Islet precursor cell (in vitro differentiated cells): ENCODE measurements at regions not wholly inside any gene's neighbourhood (a gene's known extent, or its start where the extent isn't known, plus 50 kb on each side); places are given as distances from the start of the nearest gene placed in this dataset.
A peak's percentile ranks its signal among the peaks of the same experiment; 100 is the strongest.
"Not testable (repeated sequence)": the region's sequence is repeated elsewhere in the genome, so short reads cannot be mapped to it uniquely, and the experiment has no call there.

Source experiments
- DNase-seq: peaks from one replicate; pipeline ENCODE4 v3.0.0-alpha.2; 2018

DNA sequence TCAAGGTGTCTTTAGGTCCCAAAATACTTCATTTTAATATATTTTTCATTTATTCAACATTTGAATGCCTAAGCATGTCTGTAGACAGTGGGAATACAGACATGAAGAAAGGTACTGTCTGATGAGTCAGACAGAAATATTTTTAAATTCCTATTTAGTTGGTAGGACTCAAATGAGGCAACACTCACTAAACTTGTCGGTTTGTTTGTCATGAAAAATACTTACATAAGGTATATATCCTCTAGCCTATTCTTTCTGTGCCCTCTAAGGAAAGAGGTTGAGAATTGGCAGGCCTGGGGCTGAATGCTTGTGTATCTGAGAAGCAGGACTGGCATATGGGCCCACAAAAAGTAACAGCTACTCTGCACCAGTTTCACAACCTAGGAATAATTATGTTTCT is 423.6 kb upstream of the MDFIC2 start:
- no peak for DNase-seq

DNA sequence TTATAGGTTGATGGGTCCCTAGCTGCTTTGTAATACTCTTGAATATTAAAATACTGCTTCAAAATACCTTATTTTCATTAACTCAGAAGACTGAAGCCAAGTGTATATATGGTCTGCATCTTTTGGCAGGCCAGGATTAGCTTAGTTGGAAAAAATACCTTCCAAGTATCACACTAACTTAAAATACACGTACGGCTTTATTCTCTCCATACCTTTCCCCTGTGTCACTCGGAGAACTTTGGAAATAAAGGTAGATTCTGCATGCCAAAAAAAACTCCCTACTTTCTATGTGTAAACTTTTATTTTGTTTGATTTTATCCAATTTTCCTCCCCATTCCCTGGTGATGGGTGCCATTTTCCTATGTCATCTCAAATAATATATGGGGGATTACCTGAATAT is 422.3 kb upstream of the MDFIC2 start:
- no peak for DNase-seq

DNA sequence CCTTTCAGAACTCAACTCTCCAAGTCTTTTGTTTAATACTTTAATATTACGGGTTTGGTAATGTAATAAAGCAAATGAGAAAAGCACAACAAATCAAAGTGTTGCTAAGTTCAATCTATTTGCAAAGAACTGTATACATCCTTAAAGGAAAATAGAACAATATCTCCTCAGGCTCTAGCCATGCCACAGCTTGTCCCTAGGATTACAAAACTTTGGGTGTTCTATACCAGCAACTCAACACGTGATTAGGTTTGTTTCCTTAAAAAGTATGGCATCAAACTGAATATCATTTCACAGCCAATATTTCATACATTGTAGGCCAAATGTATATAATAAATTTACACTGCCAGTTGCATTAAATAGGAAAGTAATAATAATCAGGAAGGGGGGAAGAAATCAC is 418.6 kb upstream of the MDFIC2 start:
- DNase-seq = no peak

DNA sequence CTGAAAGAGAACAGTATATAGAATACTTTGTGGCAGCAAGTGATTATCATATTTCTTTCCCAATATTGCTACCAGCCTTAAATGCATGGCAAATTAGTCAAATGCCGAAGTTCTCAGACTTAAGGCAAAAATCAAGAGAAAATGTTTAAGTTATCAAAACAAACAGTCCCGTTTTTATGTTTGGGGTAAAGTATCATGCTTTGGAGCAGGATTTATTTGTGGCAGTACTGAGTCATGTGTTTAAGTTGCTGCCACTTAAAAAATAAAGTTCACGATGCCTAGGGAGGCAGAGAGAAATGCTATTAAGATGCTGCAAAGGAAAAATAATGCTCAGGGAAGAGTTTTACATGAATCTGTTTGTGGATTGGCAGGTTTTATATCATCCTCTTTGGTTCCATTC is 417.4 kb upstream of the MDFIC2 start:
- no peak for DNase-seq

DNA sequence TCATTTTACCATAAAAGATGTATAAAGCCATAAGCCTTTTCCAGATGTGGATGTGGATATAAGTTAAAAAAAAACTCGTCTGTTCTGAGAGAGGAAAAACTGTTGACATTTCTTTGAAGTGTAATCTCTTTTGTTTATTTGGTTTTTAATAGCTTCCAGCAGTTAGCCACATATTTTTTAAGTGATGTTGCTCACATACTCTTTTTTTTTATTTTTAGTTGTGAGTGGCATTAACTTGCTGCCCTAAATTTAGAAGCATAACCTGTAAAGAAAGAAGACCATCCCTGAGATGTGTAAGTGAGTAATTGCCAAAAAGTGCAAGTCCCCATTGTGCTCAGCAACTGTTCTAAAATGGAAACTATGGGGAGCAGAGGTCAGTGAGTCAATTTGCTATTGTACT is 415.9 kb upstream of the MDFIC2 start:
- no peak for DNase-seq

DNA sequence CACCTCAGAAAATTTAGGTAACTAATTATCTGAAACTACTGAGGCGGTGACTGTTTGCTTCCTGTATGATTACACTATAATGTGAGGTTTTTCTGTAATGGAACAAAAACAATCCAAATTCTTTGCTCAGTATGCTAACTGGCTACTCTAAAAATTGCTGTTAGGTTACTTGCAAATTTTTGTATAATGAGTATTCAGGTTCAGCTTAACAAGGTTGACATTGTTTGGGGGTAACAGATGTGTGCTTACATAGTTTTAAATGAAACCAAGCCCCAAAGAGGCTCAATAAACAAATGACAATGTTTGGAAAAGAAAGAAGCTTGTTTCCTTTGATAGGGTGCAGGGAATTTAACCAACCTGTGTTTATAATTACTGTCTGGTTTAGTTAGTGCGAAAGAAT is 414.5 kb upstream of the MDFIC2 start:
- DNase-seq = no peak

DNA sequence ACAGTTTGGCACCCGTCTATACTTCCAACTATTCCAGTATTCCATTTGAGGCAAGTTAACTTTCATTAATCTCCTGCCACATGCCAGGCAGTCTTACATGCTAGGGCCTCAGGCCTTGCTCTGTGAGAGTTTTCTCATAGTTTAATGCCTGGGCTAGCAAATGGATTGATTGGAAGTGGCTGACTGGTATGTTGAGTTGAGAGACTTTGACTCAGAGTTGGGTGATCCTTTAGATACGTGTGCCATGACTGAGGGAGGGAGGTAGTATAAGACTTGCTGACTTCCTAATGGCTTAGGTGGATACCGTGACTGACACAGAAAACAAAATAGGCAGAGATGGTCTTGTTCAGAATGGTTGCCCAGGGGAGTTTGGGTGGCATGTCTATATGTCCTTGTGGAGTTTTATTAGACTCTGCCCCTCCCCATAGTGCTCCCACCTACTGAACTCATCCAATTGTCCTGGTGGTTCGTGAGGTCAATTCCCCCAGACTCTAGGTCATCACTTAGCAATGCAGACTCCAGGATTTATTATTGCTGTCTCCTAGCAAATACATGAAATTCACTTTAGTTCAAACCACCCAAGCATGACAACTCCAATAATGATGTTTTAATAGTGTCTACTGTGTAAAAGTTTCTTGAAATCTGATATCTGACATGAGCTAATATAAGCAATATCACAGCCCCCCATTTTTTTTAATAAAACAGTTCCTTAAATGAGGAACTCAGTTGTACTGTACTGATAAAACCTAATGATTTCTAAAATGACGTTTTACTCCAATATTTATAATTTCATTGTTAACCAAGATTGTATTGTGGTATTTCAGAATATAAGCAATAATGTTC is 413.9 kb upstream of the MDFIC2 start:
- no peak for DNase-seq

DNA sequence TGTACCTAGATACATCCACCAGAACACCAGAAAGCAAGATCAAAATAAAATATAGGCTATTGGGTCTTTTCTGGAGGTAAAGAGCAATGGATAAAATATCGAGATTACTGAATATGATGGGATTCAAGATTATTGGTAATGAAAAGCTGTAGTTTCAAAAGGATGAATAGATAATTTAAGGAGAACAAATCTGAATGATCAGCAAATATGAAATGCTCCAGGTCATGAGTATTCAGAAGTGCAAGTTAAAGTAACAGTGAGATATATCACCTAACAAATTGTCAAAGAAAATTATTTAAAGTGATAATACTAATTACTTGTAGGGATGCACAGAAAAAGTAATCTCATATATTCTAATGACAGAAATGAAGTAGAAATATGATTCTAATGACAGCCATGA is 409.6 kb upstream of the MDFIC2 start:
- DNase-seq = no peak

DNA sequence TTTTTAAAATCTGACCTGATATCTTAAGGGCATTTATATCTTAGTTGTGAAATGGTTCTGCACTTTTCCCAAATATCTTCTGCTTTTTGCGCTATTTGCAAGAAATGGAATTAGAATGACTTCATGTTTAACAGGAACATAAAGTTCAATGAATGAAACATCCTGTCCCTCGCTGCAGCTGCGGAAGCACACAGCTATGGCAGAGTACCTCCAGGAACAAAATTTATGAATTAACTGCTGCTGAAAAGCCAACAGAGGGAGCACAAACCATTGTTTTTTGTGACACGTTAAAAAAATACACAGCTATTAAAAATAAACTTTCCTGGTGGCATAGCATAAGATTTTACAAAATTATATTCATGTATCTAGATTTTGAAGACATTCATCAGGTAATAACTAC is 404.4 kb upstream of the MDFIC2 start:
- DNase-seq = no peak

DNA sequence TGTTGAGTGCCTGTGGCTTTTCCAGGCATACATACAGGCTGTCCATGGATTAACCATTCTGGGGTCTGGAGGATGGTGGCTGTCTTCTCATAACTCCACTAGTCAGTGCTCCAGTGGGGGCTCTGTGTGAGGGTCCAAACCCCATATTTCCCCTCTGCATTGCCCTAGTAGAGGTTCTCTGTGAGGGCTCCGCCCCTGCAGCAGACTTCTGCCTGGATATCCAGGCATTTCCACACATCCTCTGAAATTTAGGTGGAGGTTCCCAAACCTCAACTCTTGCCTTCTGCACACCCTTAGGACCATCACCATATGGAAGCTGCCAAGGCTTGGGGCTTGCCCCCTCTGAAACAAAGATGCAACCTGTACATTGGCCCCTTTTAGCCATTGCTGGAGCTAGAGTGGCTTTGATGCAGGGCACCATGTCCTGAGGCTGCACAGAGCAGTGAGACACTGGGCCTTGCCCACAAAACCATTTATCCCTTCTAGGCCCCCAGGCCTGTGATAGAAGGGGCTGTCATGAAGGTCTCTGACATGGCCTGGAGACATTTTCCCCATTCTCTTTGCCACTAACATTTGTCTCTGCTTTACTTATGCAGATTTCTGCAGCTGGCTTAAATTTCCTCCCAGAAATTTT is 400.1 kb upstream of the MDFIC2 start:
- DNase-seq = no peak

DNA sequence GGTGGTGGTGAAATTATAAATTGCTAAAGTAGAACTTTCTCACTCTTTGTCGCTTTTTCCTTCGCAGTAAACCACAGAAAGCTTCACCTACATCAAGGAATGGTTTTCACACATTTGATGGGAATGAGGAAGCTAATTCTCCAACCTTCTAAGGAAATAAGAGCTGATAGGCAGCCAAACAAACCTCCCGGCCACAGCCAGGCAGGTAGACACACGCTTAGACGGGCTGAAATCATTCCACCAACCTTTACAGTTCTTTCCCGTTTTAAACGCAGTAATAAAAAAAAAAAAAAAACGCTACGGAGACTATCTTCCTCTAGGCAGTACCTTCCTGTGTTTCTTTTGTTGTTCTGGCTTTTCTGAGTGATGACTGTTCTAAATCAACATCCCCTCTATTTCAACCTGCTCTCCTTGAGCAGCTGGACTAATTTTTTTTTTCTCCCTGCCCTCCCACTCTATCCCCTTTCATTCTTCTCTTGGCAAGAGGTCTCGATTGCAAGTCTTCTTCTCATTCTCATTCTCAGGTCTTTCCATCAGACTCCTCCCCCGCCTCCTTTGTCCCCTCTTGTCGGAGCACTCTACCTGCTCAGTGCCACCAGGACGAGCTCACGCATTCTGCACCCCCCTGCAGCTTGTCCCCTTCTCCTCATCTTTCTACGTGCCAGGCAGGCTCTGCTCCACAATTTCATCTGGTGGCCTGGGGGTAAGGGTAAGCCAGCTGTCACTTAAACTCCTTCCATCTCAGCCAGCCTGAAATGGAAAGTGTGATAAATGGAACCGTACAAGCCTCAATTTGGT is 391.1 kb upstream of the MDFIC2 start:
- no peak for DNase-seq

DNA sequence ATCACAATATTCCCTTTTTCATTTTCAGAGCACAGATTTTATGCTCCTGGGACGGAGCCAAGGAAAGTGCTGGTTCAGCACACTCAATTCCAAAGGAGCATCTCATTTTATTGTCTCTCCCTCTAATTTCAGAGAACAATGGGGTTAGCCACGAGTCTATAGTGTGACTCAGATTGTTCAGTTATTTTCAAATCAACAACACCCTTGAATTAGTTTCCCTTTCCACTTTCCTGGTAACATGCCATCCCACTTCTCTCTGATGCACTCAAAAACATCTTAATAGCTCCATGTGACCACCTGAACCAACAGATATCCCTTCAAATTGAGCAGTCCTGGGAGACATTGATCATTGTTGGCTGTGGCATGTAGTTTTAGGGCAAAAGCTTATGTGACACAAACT is 389.7 kb upstream of the MDFIC2 start:
- DNase-seq = no peak

DNA sequence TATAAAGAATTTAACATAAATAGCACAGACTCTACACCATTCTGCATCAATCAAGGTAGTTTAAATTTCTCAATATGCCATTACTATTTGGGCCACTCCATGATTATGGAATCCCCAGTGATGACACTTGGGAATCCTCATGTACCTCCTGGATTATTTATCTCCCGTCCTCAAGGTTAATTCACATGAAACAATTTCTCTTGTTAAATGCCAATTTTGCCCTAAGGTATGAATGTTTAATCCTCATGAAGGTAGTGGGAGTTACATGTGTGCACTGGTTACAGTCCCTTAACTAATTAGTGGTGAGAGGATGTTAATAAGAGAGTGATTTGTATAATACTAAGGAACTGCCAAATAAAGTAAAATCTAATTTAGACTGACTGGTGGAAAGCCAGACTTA is 372.3 kb upstream of the MDFIC2 start:
- DNase-seq = no peak

DNA sequence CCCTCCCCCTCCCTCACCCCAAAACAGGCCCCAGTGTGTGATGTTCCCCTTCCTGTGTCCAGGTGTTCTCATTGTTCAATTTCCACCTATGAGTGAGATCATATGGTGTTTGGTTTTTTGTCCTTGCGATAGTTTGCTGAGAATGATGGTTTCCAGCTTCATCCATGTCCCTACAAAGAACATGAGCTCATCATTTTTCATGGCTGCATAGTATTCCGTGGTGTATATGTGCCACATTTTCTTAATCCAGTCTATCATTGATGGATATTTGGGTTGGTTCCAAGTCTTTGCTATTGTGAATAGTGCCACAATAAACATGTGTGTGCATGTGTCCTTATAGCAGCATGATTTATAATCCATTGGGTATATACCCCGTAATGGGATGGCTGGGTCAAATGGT is 363.4 kb upstream of the MDFIC2 start:
- DNase-seq = not testable (repeated sequence)

DNA sequence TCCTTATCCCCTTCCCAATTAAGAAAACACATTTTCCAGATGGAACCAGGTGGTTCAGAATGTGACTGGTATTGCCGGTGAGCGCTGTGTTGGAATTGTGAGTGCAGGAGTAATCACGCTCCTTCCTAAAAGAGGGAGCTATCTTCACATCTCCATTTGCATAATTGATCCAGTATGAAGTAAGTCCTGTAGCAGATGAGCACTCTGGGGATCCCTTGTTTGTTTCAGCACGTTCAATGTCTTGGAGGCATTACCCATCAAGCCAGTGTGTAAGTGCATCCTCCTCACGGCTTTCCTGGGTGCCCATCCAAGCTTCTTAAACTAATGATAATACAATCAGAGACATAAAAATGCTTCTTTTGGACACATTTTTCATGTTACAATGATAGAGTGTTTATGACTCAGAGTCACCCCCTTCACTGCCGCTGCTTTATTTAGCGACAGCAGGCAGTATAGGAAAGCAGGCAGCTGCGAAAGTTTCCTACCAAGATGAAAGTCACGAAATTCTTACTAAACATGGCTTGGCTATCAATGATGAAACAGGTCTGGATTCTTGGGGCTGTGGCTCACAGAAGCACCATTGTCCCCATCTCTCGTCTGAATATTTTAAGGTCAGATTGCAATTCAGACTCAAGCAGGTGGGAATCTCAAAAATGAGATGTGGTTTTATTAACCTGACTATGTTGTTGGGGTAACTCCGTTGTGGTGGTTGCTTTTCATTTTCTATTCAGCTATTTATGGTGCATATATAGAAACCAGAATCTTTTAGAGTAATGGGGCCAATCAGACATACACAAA is 346.3 kb upstream of the MDFIC2 start:
- peak; percentile 50 for DNase-seq

DNA sequence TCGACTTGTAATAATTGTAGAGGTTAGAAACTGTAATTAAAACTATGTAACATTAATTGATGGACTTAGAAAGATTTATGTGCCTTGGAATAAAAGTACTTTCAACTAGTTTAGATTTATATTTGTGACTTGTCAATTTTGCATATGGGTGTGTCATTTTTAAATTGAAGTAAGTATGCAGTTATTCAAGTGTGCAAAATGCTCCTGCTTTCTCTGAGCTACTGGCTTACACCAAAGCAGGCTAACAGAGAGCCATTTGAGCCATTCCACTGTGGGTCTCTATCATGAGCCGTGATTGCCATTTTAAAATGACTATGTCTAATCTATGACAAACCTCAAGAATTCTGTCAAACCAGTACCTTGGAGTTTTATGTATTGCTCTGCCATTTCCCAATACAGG is 345.0 kb upstream of the MDFIC2 start:
- DNase-seq = no peak

DNA sequence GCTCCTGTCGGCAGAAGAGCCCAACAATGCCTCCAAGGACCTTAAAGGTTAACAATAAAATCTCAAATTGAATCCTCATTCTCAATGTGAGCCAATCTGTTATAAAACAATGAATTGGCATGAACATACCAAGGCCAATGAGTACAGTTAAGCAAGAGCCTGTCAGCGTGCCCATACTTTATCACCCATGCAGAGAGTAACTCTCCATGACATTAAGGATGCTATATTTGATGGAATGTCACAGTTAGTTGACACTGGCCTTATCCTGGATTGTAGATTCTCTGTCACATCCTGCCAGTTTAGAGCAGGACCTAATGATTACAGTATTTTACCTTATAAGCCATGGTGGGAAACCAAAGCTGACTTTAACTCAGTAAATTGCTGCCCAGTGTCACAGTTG is 335.4 kb upstream of the MDFIC2 start:
- DNase-seq = no peak

DNA sequence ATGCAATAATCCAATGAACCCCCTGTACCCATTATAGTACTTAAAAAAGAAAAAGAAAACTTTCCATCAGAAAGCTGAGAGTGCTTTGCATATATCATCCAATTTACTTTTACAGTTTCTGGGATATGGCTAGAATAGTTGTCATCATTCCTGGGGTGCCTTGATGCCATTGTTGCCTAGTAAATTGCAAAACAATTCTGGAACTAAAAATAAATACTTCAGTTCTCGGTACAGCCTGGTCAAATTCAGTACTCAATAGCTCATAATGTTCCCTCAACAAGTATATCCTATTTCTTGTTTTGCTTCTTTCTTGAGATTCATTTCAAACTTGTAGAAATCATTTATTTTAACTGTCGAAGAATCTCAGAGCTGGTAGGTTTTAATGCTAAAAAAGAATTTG is 334.7 kb upstream of the MDFIC2 start:
- DNase-seq = no peak

DNA sequence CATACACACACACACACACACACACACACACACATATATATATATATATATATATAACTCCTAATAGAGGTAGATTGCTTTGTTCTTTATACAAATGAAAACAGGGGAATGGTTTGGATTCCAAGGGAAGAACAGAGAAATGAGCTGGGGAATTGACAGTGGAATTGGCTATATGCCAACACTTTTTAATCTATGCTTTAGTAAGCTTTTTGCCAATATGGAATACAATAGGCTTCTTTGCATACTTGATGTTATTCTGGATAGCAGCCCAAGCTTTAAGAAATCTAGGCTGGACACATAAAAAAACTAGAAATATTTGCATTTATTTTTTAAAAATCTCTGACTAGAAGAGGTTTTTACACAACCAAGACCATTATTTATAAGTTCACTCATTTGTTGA is 334.2 kb upstream of the MDFIC2 start:
- DNase-seq = no peak

DNA sequence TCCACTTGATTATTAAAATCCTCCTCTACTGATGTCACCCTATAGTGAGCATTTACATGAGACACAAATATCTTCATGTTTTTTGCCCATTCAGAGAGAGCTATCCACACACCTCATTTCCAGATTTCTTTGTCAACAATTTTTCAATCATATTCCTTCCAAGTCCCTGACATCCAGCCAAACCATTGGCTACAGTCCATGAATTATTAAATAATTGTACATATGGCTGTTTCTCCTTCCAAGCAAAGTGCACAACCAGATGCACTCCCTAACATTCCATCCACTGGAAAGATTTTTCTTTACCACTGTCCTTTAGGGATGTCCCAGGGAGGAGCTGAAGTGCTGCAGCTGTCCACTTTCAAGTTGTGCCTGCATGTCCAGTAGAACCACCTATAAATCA is 328.0 kb upstream of the MDFIC2 start:
- DNase-seq = no peak

DNA sequence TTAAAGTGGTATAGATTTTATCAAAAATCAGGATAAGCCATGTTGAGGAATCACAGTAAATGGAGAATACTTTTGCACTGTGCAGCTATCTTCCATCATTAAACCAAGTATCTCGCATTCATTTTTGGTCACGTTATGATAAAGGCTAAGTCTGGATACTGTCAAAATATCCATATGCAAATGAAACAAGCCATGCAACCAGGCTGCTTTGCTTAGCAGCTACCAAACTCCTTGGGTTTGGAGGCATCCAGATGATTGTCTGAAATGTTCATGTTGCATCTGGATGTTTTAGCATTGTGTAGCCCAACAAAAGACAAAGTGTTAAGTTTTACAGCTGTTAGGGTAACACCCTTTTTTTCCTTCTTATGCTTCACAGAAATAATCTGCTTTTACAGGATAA is 322.9 kb upstream of the MDFIC2 start:
- no peak for DNase-seq

DNA sequence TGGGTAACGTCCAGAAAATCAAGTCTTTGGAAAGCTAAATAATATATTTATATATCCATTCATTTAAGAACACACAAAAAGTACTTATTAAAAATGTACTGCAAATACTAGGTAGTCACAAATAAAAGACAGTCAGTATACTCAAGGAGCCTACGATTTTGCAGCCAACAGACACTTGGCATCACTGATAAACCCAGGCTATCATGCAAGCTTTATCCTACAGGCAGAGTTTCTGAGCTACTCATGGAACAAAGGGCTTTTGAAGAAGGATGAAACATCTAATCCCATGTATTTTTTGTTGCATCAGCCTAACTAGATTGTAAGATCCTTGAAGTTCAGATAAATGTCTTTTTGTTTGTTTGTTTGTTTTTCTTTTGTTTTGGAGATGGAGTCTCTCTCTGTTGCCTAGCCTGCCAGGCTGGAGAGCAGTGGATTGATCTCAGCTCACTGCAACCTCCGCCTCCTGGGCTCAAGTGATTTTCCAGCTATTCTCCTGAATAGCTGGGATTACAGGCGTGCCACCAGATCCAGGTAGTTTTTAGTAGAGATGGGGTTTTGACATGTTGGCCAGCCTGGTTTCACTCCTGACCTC is 319.4 kb upstream of the MDFIC2 start:
- no peak for DNase-seq

DNA sequence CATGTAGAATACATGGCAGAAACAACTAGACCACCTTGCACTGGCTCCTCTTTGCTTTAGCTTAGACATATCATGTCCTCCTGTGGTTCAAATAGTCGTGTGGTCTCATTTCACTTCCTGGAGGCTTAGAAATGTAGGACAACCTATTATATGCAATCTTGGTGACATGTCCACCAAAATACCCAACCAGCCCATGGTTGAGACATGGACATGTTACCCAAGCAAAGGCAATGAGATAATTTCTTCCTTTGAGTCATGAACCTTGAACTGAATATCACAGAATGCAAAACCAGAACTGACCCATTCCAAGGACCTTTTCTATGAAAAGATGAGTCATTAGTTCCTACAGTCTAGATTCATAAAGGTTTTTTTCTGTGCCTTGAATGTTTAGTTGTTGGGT is 309.0 kb upstream of the MDFIC2 start:
- DNase-seq = no peak
